ENCODE measurements at regions not wholly inside any gene's neighbourhood (a gene's known extent, or its start where the extent isn't known, plus 50 kb on each side); places are given as distances from the start of the nearest gene placed in this dataset.

DNA sequence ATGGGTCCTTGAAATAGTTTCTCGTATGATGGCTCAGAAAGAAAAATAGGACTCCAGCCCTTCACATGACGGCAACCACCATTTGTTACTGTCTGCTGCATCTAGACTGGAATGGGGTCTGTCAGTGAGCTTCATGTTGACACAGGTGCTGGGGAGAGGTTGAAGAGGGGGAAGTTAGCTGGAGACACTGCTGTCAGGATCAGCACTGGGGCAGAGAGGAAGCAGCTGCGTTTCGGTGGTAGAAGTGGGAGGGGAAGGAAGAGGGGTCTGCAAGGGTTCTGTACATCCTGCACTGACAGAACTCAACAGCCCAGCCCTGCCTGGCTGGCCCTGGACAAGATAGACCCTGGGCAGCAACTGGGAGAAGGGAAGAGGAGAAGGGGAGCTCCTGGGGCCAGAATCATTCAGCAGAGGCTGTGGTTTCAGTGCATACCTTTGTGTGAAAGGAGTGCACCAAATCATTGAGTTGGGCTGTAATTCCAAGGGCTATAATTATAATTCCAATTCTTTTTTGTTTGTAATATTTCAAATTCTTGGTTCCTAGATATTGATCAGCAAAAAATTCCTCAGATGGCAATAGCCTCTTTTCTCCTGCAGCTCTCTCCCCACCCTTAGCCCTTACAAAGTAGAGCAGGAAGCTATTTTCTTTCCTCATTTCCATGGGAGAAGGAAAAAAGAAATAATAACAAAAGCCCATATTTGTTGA lies 119.4 kb upstream of the C1GALT1C1 start:
- TF ChIP-seq TCF12 (IDR thresholded peaks at IDR 0.05; ENCODE audit: low read depth) (no peak), FOXM1 (IDR thresholded peaks at IDR 0.05; ENCODE audit: borderline replicate concordance, low read depth) (no peak), TEAD4 (IDR thresholded peaks at IDR 0.05) (no peak), EGR1 (IDR thresholded peaks at IDR 0.05) (no peak)
